Transverse colon (tissue), 4 donors: ENCODE measurements at regions not wholly inside any gene's neighbourhood (a gene's known extent, or its start where the extent isn't known, plus 50 kb on each side); places are given as distances from the start of the nearest gene placed in this dataset.

ENCODE experiments used
- DNase-seq: peaks from one replicate; pipeline ENCODE4 v3.0.0-alpha.2; 2019
- H3K27ac ChIP-seq, 4 donors: fragments of 200-600 bp; sonication (generic); 2 replicates each; pipeline ENCODE4 v1.5.1; 2016 to 2018; ENCODE audit warnings: inconsistent platforms in 4 of 4
- H3K27me3 ChIP-seq: fragments of 200-600 bp; sonication (generic); 2 replicates; pipeline ENCODE4 v1.5.1; 2017; ENCODE audit warnings: inconsistent platforms
- H3K36me3 ChIP-seq, 4 donors: fragments of 200-600 bp; sonication (generic); 2 replicates each; pipeline ENCODE4 v1.5.1; 2017 to 2019; ENCODE audit warnings: inconsistent platforms in 4 of 4
- H3K4me1 ChIP-seq, 4 donors: fragments of 200-600 bp; sonication (generic); 2 replicates each; pipeline ENCODE4 v1.5.1; 2017 to 2020; ENCODE audit warnings: inconsistent platforms in 4 of 4
- H3K4me3 ChIP-seq, 4 donors: fragments of 200-600 bp; sonication (generic); 1 replicate in 1 of 4; 2 replicates in 3 of 4; pipeline versions ENCODE4 v1.5.1 to v1.6.1; 2017 to 2019; ENCODE audit warnings: inconsistent platforms in 4 of 4
- H3K9me3 ChIP-seq, 2 donors: fragments of 200-600 bp; sonication (generic); 2 replicates each; pipeline ENCODE4 v1.5.1; 2017 to 2019; ENCODE audit warnings: inconsistent platforms in 2 of 2
- EP300 ChIP-seq: sonication (generic); formaldehyde crosslinking; IDR thresholded peaks from one replicate; pipeline ENCODE4 v1.6.1; 2017; ENCODE audit warnings: antibody characterized with exemption, low read depth
- POLR2A ChIP-seq: fragments of 450-650 bp; IDR thresholded peaks from one replicate; pipeline ENCODE4 v1.6.1; 2016; ENCODE audit warnings: antibody characterized with exemption, mild to moderate bottlenecking, moderate library complexity
- POLR2AphosphoS5 ChIP-seq, 3 donors: sonication (generic); formaldehyde crosslinking; IDR thresholded peaks; one replicate each; pipeline ENCODE4 v1.6.1; 2016; ENCODE audit warnings: antibody characterized with exemption in 3 of 3
- WGBS, 2 donors: methylation state at CpG; one replicate each; pipeline ENCODE4 v1.1.5; 2018; ENCODE audit warnings: low coverage in 1 of 2; 5-methylcytosine and 5-hydroxymethylcytosine counted together
- in situ Hi-C, 4 donors: fragments of 200-750 bp; cut with MboI; loops; one replicate each; pipeline versions ENCODE4 v1.15.0 to v1.15.1; 2017; ENCODE audit warnings: low sequenced_read_pairs in 3 of 4, low pct_ligation_motif_present in 1 of 4, low pct_unique_long_range_greater_than_20kb in 1 of 4
- intact Hi-C: fragments of 100-400 bp; cut with DNase I; formaldehyde crosslinking; loops from one replicate; pipeline ENCODE4 v1.15.1; 2023; ENCODE audit warnings: low total_unique reads
- TF ChIP-seq, protein P1 (sequence below), 5 experiments: fragments of 200-600 bp in 3 of 5; fragments of 450-650 bp in 2 of 5; sonication (generic) in 3 of 5; IDR thresholded peaks; 1 replicate in 2 of 5; 2 replicates in 3 of 5; pipeline ENCODE4 v1.5.1; 2016 to 2017; ENCODE audit warnings: antibody characterized with exemption in 5 of 5, inconsistent platforms in 3 of 5, mild to moderate bottlenecking in 2 of 5, moderate library complexity in 1 of 5

DNA sequence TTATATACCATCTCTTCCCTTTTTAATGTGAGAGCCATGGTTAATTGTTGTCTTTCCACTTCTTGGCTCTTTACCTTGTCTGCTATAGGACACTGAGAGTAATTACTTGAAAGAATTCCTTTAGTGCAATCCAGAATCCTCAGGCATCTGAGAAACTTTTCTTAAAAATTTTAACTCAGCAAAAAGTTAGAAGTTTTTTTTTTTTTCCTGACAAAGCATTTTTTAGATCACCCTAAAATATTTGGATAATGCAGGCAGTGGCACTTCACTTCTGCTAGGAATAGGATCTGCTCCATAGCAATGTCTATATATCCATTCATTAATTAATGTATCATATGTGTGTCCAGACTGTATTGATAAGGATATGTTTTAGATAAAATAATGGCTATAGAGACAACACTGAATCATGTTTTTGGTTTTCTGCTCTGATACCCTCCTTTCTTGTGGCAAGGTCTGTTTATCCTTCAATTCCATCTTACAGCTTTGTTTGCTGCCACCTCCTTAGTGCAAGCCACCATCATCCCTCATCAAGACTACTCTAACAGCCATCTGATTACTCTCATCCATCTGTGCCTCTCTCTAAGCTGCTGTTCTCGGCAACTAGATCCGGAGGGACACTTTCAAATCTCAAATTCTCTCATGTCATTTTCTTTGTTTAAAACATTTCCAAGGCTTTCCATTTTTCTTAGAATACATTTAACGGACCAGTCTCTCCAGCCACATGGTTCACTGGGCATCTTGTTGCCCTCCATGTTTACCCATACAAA lies 563.5 kb downstream of the EDEM1 start:
- no peak for DNase-seq
- TF ChIP-seq POLR2A, result no peak
- TF ChIP-seq, protein P1, sequence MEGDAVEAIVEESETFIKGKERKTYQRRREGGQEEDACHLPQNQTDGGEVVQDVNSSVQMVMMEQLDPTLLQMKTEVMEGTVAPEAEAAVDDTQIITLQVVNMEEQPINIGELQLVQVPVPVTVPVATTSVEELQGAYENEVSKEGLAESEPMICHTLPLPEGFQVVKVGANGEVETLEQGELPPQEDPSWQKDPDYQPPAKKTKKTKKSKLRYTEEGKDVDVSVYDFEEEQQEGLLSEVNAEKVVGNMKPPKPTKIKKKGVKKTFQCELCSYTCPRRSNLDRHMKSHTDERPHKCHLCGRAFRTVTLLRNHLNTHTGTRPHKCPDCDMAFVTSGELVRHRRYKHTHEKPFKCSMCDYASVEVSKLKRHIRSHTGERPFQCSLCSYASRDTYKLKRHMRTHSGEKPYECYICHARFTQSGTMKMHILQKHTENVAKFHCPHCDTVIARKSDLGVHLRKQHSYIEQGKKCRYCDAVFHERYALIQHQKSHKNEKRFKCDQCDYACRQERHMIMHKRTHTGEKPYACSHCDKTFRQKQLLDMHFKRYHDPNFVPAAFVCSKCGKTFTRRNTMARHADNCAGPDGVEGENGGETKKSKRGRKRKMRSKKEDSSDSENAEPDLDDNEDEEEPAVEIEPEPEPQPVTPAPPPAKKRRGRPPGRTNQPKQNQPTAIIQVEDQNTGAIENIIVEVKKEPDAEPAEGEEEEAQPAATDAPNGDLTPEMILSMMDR (IDR thresholded peaks at IDR 0.05), result no peak
- TF ChIP-seq EP300, result no peak
- no peak for TF ChIP-seq POLR2AphosphoS5 (IDR thresholded peaks at IDR 0.05)
- in situ Hi-C loops (no loop called here), intact Hi-C loops (no loop called here)
- Histone ChIP-seq H3K27me3 (no peaks in the 10 kb centered on the region), H3K9me3 (no peaks in the 10 kb centered on the region), H3K4me3 (no peak overlapping the region), H3K4me1 (no peaks in the 10 kb centered on the region), H3K27ac (no peak overlapping the region), H3K36me3 (no peaks in the 10 kb centered on the region)
- WGBS, 2 donors, result 95 to 100% methylated on average over 3 of the region's 3 CpGs

DNA sequence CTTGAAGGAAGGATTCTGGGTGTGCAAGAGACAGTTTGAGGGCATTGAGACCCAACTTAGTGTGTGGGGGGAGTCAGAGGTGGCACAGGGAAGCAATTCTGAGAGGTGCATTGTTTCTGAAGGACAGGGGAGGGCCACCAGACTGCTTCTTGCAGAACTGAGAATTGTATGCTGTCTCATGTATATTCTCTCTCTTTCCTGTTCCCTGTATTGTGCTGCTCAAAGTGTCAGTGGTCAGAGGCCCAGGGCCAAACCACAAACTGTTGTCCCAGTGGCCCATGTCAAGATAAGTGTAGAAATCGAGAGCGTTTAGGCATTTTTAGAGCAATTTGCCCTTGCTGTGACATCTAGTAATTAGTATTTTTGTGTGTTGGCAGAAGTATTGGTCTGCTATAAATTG lies 567.1 kb downstream of the EDEM1 start:
- no peaks in the 10 kb centered on the region for H3K27me3 ChIP-seq
- no peak overlapping the region for H3K27ac ChIP-seq
- intact Hi-C loops, result no loop called here
- H3K4me3 ChIP-seq, result no peak overlapping the region
- in situ Hi-C loops, result no loop called here
- no peak for DNase-seq
- H3K9me3 ChIP-seq, result no peaks in the 10 kb centered on the region
- WGBS, 2 donors, result 56 to 59% methylated on average over 2 of the region's 2 CpGs
- TF ChIP-seq POLR2A, result no peak
- no peak for TF ChIP-seq EP300
- no peaks in the 10 kb centered on the region for H3K36me3 ChIP-seq
- no peaks in the 10 kb centered on the region for H3K4me1 ChIP-seq

DNA sequence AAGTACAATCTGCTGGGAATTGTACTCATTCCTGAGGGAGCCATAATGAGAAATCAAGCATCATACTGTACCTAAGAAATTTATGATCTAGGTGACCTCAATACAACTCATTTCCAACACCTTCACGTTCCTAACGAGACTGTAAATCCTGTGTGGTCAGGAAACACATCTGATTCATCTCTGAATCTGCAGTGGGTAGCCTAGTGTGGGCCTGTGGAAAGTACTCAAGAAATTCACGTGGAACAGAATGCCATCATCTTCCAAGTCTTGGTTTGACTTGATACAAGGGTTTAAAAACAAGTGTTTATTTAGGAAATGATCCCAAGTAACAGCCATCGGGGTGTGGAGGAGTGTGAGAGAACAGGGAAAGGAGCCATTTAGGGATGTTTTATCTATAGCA lies 568.9 kb downstream of the EDEM1 start:
- in situ Hi-C loops, result no loop called here
- intact Hi-C loops, result no loop called here
- TF ChIP-seq POLR2AphosphoS5 (IDR thresholded peaks at IDR 0.05) (no peak), EP300 (no peak), POLR2A (no peak)
- TF ChIP-seq, protein P1 (IDR thresholded peaks at IDR 0.05), result no peak

DNA sequence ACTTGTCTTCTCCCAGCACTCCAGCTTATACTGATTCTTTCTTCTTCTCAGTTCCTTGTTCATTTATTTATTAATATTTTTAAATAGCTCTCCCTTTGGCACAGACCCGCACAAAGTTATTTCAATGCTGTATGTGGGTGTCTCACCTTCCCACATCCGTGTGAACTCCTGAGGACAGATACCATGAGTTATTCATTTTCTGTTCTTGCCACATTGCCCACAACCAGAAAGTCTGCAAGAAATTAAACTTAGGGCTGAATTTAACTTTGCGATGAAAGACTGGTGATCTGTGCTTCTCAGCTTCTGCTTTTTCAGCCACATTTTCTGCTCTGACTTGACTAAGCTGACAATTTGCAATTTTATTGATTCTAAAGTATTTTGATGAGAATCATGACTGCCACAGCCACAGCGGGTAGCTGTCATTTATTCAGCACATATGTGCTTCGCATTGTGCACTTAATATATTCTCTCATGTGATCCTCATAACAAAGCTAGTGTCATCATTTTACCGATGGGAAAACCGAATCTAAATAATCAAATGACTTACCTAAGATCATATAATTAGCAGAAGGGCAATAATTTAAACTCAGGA lies 569.8 kb downstream of the EDEM1 start:
- WGBS, 2 donors, result 83 to 85% methylated on average over 7 of the region's 7 CpGs
- in situ Hi-C loops, result no loop called here

More for the DNA sequence above, 568.9 kb downstream of the EDEM1 start:
- 33 to 42% methylated on average over 4 of the region's 4 CpGs for WGBS, 2 donors
- Histone ChIP-seq H3K4me1 (no peaks in the 10 kb centered on the region), H3K36me3 (no peaks in the 10 kb centered on the region), H3K27me3 (no peaks in the 10 kb centered on the region), H3K27ac (no peak overlapping the region), H3K4me3 (no peak overlapping the region), H3K9me3 (no peaks in the 10 kb centered on the region)
- no peak for DNase-seq

More for the DNA sequence above, 569.8 kb downstream of the EDEM1 start:
- TF ChIP-seq POLR2A (no peak), POLR2AphosphoS5 (IDR thresholded peaks at IDR 0.05) (no peak), EP300 (no peak)
- TF ChIP-seq, protein P1 (IDR thresholded peaks at IDR 0.05), result no peak
- no peak overlapping the region for H3K4me3 ChIP-seq
- no peak overlapping the region for H3K27ac ChIP-seq
- no peaks in the 10 kb centered on the region for H3K27me3 ChIP-seq
- no peaks in the 10 kb centered on the region for H3K36me3 ChIP-seq
- DNase-seq, result no peak
- intact Hi-C loops, result no loop called here
- H3K9me3 ChIP-seq, result no peaks in the 10 kb centered on the region
- H3K4me1 ChIP-seq, result no peaks in the 10 kb centered on the region
